GM18498 (cell line): ENCODE measurements at regions not wholly inside any gene's neighbourhood (a gene's known extent, or its start where the extent isn't known, plus 50 kb on each side); places are given as distances from the start of the nearest gene placed in this dataset.

ENCODE experiments used
- ATAC-seq: cut with Tn5 transposase; IDR thresholded peaks from one replicate; pipeline ENCODE4 v1.9.1; 2021; ENCODE audit warnings: mild to moderate bottlenecking, moderate library complexity; ENCODE audit not compliant: unreplicated experiment

DNA sequence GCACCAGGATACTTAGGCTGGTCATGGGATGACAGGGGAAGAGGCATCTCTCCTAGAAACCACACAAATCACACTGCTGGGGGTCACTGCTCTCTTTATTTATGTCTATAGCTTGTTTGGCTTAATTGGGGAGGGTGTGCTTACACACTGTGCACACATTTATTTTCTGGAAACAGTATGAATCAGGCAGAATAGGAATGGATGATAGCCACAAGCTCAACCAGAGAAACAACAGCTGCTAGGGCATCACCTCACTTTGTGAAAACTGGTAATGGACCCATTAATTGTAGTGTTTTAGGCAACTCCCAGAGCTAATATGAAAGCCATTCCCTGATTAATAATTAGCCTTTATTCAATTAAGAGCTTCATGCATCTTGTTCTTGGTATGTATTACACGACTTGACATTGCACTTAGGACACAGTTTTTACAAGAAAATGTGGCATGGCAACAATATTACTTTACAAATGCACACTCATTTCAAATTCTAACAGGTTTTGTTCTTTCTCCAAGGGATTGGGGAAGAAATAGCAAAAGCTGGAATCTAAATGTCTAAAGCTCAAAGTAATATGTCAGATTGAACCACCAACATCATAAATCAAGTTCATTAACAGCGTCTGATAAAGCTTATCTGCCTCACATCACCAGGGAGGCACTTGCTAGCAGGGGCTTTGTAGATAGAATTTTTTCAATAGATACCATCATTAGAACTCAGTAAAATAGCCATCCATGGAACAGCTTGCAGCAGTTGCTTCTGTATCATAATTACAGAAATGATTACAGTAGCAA is 361.9 kb upstream of the FSHR start:
- ATAC-seq, result no peak

DNA sequence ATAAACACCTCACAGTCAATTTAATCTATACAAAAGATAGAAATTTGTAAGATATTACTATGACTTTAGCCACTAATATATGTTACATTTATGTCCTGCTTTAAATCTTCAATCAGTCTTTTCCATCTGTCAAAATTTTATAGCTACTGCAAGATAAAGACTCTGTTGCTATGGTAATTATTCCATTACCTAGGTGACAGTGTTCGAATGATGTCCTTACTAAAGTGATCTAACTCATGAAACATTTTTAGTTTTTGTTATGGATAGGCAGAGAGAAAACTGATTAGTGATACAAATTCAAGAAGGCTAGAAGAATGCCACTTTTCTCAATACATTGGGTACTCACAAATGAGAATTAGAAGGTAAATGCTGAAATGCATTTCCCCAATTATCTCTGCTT is 359.9 kb upstream of the FSHR start:
- ATAC-seq, result no peak

DNA sequence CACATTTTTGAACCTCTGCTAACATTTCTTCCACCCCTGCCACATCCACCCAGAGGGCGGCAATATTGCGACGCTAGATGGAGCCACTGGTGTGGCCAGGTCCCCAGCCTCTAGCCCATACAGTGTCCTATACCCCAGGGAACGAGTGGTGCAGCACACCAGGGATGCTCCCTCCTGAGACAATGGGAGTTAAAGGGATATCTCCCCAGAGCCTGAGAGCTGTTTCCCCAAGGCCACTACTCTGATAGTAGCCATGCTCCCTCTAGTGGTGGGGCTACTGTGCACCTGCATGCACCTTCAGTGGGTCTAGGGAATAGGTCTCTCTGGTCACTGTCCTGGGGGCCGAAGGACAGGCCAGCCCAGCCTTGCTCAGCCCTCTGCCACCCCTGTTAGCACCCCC is 336.4 kb upstream of the FSHR start:
- peak; percentile 60 for ATAC-seq

DNA sequence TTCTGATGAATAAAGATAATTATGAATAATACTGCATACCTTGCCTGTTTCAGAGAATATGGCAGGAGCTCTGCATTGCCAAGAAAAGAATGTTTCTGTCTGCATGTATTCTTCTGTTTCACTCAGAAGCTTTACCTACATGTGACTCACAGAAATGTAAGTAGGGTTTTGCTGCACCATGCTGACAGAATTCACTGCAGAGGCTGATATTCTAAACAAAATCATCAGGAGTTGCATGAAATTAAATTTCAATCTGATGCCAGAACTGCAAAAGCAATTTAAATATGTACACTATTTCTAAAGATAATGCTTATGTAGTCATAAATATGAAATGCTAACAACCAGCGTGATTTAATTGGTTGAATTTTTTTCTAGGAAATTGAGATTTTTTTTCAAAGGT is 332.8 kb upstream of the FSHR start:
- no peak for ATAC-seq

DNA sequence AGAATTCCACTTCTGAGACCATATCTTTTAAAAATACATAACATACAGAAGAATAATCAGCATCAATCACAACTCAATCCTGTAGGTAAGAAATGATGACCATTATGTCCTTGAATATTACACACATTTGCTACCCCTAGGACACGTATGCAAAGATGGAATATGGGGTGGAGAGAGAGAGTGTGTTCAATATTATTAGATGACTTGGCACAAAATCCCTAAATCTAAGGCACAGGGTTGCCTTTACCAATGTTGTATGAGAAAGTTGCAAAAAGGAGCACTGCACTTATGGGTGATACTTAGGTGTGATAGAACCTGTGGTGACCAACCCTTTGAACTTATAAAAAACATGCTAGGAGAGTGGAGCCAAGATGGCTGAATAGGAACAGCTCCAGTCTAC is 326.2 kb upstream of the FSHR start:
- no peak for ATAC-seq

DNA sequence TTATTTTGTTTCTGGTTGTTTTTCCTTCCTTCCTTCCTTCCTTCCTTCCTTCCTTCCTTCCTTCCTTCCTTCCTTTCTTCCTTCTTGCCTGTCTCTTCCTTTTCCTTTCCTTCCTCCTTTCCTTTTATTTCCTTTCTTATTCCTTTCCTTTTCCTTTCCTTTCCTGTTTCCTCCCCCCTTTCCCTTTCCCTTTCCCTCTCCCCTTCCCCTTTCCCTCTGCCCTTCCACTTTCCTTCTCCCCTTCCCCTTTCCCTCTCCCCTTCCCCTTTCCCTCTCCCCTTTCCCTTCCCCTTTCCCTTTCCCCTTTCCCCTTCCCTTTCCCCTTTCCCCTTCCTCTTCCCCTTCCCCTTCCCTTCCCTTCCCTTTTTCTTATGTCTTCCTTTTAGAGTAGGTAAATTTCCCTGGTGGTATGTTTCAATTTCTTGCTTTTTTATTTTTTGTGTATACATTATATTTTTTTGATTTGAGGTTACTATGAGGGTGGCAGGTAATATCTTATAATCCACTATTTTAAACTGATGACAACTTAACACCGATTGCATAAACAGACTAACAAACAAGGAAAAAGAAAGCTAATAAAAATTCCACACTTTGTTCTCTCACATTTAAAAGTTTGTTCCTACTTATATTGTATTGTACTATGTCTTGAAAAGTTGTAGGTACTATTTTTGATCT is 311.0 kb upstream of the FSHR start:
- no peak for ATAC-seq

DNA sequence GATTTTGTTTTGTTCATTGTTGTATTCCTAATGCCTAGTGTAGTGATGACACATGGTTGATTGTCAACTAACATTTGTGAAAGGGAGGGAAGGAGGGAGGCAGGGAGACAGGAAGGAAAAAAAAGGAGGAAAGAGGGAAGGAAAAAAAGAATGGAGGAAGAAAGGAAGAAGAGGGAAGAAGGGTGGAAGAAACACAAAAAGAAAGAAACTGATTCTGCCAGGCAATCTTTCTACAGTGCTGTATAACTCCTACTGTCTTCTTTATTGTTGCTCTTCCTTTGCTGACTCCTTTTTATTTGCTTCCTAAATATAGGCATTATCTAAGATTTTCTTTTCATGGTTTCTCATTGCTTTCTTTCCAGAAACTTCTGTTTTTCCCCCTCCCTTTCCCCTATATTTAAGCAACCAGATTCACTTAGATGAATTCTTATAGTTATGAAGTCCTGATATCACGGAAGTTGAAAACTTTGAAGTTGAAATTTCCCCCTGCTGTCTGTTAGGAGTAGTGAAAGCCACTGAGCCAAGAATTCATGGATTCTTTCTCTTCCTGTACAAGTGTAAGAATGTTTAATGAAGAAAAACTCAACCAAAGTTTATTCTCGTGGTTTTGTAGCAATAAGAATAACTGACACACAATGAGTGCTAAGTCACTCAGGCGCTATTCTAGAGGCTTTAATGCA is 305.1 kb upstream of the FSHR start:
- ATAC-seq, result no peak

DNA sequence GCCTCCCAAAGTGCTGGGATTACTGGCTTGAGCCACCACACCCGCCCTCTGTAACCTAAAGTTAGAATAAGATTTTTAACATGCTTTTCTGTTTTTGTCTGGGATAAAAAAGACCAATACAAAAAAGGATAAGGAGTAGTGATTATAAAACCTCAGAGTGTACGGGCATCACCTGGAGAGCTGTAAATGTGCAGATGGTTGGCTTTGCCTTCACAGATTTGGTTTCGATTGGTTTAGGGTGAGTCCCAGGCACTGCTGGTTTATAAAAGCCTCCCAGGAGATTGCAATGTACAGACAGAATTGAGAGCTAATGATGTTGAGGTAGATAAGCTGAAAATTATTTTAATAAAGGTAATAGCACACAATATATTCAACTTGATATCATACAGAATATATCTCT is 289.7 kb upstream of the FSHR start:
- ATAC-seq, result no peak

DNA sequence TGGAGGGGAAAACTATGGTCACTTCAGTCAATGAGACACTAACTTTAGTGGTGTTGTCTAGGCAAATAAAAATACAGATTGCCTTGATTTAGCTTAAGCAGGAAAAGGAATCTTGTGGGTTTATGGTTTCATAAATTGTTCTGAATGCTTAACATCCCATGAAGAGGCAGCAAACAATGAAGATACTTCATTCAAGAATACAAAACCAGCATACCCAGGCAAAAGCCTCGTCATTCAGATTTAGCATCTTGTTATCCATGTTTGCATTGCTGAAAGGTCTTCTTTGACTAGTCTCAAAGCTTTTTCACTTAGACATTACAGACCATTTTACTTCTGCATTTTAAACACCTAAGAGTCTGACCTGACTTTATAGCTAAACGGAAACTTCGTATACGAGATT is 272.7 kb upstream of the FSHR start:
- ATAC-seq, result no peak

DNA sequence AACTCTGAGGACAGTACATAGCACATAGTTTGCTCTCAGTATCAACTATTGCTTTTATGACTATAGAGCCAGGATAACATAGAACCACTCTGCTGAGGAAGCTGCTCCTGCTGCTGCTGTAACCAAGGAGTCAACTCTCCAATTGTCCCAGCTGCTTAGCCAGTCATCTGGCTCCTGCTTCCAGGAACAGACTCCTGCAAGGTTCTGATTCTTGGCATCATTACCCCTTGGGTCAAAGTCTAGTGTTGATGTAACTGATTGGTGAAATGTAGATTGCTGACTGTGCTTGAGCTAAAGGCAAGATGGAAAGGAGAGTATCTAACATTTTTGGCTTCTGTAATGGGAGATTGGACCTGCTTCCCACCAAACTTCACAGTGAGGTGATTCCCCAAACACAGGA is 261.9 kb upstream of the FSHR start:
- ATAC-seq, result no peak

DNA sequence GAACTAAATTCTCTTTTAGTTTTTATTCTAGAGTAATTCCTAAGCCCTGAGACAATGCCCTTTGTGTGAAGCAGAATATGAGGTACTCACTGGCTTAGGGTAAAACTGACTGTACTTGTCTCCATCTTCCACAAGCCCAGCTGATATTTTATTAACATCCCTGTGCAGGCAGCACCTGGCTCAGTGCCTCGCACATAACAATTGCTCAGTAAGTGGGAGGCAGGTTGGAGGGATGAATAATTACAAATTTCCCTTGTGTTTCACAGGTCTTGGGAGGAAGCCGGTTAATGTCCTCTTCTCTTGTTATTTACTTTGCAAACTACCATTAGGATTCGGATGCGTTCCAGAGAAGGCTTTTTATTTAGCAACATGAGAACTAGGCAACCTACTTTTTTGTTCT is 249.8 kb upstream of the FSHR start:
- ATAC-seq, result no peak

DNA sequence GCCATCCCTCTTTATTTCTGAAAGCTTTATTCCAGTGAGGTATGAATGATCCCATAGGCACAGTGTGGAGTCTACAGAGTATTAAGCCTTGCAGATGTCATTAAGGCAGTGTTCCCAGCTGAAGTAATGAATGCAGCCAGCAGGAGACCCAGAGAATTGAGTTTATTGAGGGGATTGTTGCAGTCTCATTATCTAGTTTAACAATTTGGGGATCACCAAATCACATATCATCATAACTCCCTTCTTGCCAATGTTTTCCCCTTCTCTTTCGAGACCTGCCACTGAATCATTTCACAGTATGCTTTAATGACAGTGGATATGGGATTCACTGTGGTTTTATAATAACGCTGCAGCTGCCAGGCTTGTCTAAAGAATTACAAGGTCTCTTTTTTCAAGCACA is 249.3 kb upstream of the FSHR start:
- ATAC-seq, result no peak

DNA sequence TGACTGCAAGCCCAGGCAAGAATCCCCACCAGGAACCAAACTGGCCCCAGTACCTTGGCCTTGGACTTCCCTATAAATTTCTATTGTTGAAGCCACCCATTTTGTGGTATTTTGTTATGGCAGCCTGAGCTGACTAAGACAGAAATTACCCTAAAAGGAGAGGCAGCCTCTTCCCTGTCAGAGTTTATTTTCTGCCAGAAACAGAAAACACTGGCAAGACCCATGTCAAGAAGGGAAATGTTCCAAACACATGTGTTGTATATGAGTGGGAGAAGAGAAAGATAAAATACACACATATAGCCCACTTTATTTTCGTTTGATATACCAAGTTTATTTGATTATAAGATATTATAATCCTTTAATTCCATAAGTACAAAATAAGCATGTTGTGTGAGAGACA is 225.1 kb upstream of the FSHR start:
- no peak for ATAC-seq

DNA sequence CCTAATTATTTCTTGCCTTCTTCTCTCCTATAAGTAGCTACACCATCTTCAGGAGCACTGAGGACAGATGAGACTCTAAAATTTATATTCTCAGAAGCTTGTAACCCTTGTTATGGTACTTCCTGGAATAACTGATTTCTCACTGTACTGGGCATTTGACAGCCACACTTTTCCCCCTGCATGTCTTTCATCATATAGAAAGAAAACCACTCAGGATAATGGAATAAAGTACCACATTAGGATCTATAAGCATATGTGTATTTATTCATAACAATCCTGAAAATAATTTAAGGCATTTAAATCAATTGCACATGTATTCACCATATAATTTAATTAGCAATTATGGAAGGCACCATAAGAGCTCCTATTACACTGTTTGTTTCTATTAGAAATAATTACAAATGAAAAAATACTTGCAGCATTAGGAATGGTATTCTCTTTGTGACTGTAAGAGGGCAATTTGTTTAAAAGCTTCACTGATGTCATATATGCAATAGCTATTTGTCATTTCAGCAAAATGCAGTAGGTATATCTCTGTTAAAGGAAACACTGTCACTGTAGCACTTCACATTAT is 216.9 kb upstream of the FSHR start:
- no peak for ATAC-seq

DNA sequence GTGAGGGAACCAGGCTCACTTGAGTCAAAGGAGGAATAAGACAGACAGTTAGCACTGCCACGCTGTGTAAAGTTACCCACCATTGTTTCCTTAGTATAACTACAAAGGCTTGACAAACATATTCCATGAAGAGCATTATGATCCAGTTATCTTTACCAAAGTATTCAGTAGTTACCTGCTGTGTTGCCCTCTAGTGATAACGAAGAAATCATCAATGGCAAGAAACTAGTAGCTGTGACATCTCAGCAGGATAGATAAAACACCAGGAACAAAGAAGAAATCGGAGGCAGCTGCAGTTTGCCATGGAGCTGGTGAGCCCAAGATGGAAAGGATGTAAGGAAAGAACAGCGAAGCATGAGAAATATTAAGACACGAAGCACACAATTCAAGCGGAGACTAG is 215.3 kb upstream of the FSHR start:
- no peak for ATAC-seq

DNA sequence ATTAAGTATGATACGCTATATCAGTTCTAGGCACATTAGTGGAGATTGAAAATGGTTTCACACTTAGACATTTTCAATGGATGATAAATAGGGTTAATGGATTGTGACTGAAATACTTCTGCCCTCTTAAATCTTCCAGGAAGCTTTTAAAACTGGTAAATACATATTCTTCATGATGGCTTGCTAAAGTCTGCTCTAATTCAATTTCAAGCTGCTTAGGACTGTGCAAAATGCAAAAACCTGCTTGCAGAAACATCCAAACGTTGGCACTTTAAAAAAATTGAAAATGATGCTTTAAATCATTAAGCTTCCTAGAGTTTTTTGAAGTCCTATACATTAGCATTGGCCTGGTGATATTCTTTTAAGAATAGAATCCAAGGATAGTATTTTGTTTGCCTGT is 214.8 kb upstream of the FSHR start:
- no peak for ATAC-seq

DNA sequence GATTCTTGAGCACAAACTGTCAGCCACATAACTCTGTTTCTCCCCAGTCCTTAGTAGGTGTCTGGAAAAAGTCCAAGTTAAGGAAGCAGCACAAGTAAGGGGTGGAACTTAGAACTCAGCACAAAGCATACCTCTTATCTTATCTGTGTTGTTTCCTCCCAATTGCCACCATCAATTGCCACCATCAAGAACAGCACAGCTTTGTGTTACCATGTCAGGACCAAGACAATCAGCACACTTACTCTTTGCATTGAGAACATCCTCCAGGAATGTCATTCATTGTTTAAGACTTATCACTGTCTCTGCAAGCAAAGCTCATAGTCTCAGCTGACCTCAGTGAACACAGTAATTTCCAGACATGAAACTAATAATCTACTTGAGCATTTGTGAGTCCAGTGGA is 212.7 kb upstream of the FSHR start:
- no peak for ATAC-seq

DNA sequence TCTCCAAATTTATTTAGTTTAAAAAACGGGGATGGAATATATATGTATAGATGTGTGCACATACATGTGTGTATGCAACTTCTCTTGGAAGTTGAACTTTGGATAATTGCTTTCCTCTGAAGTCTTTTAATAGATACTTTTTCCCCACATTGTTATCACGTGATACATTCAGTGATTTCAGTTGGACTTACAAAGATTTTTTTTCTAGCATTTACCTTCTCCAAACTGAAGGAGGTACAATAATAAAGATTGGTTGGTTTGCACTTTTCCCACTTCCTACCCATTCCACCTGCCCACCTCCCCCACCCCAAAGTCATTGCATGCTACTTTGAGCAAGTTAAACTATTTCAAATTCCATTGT is 206.1 kb upstream of the FSHR start:
- ATAC-seq, result no peak

DNA sequence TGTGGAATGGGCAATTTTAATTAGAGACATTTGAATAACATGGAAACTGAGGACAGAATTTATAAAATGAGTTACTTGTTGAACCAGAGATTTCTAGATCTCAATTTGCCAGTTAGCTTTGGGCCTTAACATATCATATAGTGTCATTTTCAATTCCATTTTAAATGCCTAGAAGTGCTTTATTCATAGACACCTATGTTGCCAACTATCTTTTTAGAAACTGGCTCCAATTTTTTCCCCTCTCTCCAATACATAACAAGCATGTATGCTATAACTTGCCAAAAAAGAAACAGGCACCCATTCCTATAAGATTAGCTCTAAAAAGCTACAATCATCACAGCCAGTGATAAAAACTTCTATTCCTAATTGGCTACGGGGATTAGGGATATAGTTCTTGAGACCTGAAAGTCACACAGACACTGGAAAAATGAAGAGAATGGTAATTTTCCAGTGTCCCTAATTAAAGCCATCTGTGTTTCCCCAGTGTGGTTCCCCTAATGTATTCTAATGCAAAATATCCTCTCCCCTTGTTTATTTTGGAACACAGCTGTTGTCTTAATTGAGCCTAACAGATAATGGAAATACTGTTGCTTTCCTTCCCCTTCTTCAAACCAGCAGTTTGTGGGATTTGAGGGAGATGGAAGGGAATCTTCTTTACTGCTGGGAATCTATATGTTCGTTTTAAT is 205.5 kb upstream of the FSHR start:
- no peak for ATAC-seq

DNA sequence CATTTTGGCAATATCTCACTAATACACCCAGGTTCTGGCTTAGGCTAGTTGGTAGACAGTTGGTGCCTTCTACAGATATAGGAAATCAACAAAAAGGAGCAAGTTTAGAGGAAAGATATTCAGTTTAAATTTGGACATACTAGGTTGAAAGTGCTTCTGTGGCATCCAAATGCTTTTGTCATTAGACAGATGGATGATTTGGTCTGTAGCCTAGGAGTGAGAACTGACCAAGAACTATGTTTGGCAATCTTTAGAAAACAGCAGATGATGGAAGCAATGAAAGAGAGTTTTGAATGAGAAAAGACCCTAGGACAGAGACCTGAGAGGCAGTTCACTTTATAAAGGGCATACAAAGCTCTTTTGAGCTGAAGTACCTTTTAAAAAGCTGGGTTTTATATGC is 201.3 kb upstream of the FSHR start:
- ATAC-seq, result no peak

DNA sequence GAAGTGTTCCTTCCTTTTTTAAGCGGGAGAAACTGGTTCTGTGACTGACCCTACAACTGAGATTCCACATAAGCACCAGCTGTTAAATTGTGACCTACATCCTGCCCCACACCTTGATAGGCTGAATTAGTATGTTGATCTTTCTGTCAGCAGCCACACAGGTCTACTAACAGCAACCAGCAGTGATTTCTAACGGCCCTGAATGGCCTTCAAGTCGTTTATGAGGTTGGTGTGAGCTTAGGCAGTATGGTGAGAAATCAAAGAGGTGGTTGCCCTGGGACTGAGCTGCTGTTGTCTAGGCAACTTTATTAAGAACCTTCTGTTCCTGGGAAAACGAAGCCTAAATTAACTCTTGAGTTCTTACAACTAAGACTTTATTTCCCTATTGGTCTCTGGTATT is 197.2 kb upstream of the FSHR start:
- ATAC-seq, result no peak
